ENCODE measurements at regions not wholly inside any gene's neighbourhood (a gene's known extent, or its start where the extent isn't known, plus 50 kb on each side); places are given as distances from the start of the nearest gene placed in this dataset.

DNA sequence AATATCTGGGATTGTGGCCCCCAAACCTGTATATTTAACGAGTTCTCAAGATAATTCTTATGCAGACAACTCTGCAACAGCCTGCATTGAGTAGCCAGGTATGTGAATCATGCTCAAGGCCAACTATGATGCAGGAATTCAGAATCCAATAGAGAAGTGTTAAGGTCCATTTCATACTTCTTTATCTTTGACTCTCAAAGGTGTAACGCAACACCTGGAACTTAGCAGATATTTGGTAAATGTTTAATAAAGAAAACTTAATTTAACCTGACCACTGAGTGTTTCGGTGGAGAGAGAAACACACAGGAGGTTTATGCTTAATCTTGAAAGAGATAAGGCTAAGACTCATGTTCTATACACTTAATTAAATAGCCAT, 156.5 kb upstream of the PLEKHG7 start:
- TF ChIP-seq, protein P1, sequence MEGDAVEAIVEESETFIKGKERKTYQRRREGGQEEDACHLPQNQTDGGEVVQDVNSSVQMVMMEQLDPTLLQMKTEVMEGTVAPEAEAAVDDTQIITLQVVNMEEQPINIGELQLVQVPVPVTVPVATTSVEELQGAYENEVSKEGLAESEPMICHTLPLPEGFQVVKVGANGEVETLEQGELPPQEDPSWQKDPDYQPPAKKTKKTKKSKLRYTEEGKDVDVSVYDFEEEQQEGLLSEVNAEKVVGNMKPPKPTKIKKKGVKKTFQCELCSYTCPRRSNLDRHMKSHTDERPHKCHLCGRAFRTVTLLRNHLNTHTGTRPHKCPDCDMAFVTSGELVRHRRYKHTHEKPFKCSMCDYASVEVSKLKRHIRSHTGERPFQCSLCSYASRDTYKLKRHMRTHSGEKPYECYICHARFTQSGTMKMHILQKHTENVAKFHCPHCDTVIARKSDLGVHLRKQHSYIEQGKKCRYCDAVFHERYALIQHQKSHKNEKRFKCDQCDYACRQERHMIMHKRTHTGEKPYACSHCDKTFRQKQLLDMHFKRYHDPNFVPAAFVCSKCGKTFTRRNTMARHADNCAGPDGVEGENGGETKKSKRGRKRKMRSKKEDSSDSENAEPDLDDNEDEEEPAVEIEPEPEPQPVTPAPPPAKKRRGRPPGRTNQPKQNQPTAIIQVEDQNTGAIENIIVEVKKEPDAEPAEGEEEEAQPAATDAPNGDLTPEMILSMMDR (conservative IDR thresholded peaks at IDR 0.05; ENCODE audit: low read length): no peak
- no peak for TF ChIP-seq EZH2phosphoT487 (IDR thresholded peaks at IDR 0.05; ENCODE audit: borderline replicate concordance, low read depth, low read length)

Data from OCI-LY7 (cell line).